Cardiac muscle cell (in vitro differentiated cells and primary cell): ENCODE measurements at regions not wholly inside any gene's neighbourhood (a gene's known extent, or its start where the extent isn't known, plus 50 kb on each side); places are given as distances from the start of the nearest gene placed in this dataset.

Experiments
- DNase-seq, 2 donors: peaks; one replicate each; pipeline versions ENCODE4 v3.0.0 to v3.0.0-alpha.2; 2010 to 2017; ENCODE audit warnings: low read depth in 1 of 2, low spot score in 1 of 2
- H3K27ac ChIP-seq: fragments of 200-600 bp; sonication (generic); 2 replicates; pipeline ENCODE4 v1.5.1; 2016
- H3K27me3 ChIP-seq: fragments of 200-600 bp; sonication (generic); 2 replicates; pipeline ENCODE4 v1.6.0; 2016; ENCODE audit warnings: control low read depth
- H3K36me3 ChIP-seq: fragments of 200-600 bp; sonication (generic); 2 replicates; pipeline ENCODE4 v1.5.1; 2016; ENCODE audit warnings: control low read depth
- H3K4me1 ChIP-seq: fragments of 200-600 bp; sonication (generic); 2 replicates; pipeline ENCODE4 v1.8.1; 2017; ENCODE audit warnings: low read depth, mild to moderate bottlenecking, mixed run types
- H3K4me3 ChIP-seq: fragments of 200-600 bp; sonication (generic); 2 replicates; pipeline ENCODE4 v1.5.1; 2016; ENCODE audit warnings: mild to moderate bottlenecking
- H3K9me3 ChIP-seq: fragments of 200-600 bp; sonication (generic); 2 replicates; pipeline ENCODE4 v1.5.1; 2017; ENCODE audit warnings: low read depth, mild to moderate bottlenecking, control low read depth
- CTCF ChIP-seq: IDR thresholded peaks from 2 replicates; pipeline ENCODE4 v1.5.1; 2012; ENCODE audit warnings: low read depth, mild to moderate bottlenecking, low read length

GRCh38 chr20:19122395-19122794, 90.0 kb upstream of the SLC24A3 start:
- DNase-seq = no peak
- no peak for TF ChIP-seq CTCF
- Histone ChIP-seq H3K4me3 (no peak overlapping the region), H3K27ac (no peak overlapping the region), H3K27me3 (no peaks in the 10 kb centered on the region), H3K9me3 (no peaks in the 10 kb centered on the region), H3K4me1 (no peaks in the 10 kb centered on the region), H3K36me3 (no peaks in the 10 kb centered on the region)

GRCh38 chr20:19125508-19125907, 86.9 kb upstream of the SLC24A3 start:
- no peak for DNase-seq
- no peaks in the 10 kb centered on the region for H3K36me3 ChIP-seq
- no peaks in the 10 kb centered on the region for H3K4me1 ChIP-seq
- no peak overlapping the region for H3K4me3 ChIP-seq
- H3K27me3 ChIP-seq = no peaks in the 10 kb centered on the region
- no peak for TF ChIP-seq CTCF
- no peak overlapping the region for H3K27ac ChIP-seq
- no peaks in the 10 kb centered on the region for H3K9me3 ChIP-seq

GRCh38 chr20:19129306-19129705, 83.1 kb upstream of the SLC24A3 start:
- no peaks in the 10 kb centered on the region for H3K9me3 ChIP-seq
- no peak overlapping the region for H3K27ac ChIP-seq
- H3K27me3 ChIP-seq = no peaks in the 10 kb centered on the region
- TF ChIP-seq CTCF = no peak
- no peak overlapping the region for H3K4me3 ChIP-seq
- no peaks in the 10 kb centered on the region for H3K36me3 ChIP-seq
- DNase-seq = no peak
- H3K4me1 ChIP-seq = no peaks in the 10 kb centered on the region

- no peak overlapping the region for H3K27ac ChIP-seq
- no peak overlapping the region for H3K4me3 ChIP-seq
- no peak for DNase-seq
- no peaks in the 10 kb centered on the region for H3K36me3 ChIP-seq
- no peaks in the 10 kb centered on the region for H3K9me3 ChIP-seq
- H3K4me1 ChIP-seq = no peaks in the 10 kb centered on the region
- no peaks in the 10 kb centered on the region for H3K27me3 ChIP-seq
- TF ChIP-seq CTCF = no peak
Observed at GRCh38 chr20:19129976-19130612, 82.3 kb upstream of the SLC24A3 start.

- TF ChIP-seq CTCF = no peak
- H3K27me3 ChIP-seq = no peaks in the 10 kb centered on the region
- H3K27ac ChIP-seq = no peak overlapping the region
- H3K36me3 ChIP-seq = no peaks in the 10 kb centered on the region
- no peaks in the 10 kb centered on the region for H3K4me1 ChIP-seq
- no peak overlapping the region for H3K4me3 ChIP-seq
- no peak for DNase-seq
- H3K9me3 ChIP-seq = no peaks in the 10 kb centered on the region
Observed at GRCh38 chr20:19130613-19130984, 81.8 kb upstream of the SLC24A3 start.

GRCh38 chr20:19137641-19138040, 74.8 kb upstream of the SLC24A3 start:
- H3K4me3 ChIP-seq = no peak overlapping the region
- no peaks in the 10 kb centered on the region for H3K36me3 ChIP-seq
- H3K9me3 ChIP-seq = no peaks in the 10 kb centered on the region
- DNase-seq = no peak
- H3K27me3 ChIP-seq = no peaks in the 10 kb centered on the region
- TF ChIP-seq CTCF = no peak
- no peaks in the 10 kb centered on the region for H3K4me1 ChIP-seq
- no peak overlapping the region for H3K27ac ChIP-seq
